PC-3 (cell line): ENCODE measurements at regions not wholly inside any gene's neighbourhood (a gene's known extent, or its start where the extent isn't known, plus 50 kb on each side); places are given as distances from the start of the nearest gene placed in this dataset.

Source experiments
- ATAC-seq: fragments of 200-7000 bp; cut with Tn5 transposase; 2 replicates; pipeline ENCODE4 v1.9.1; 2020; ENCODE audit warnings: mild to moderate bottlenecking, moderate library complexity
- BruUV-seq: library from RNA; stranded (reverse); fragments of 400-500 nt; replicated peaks from 2 replicates; lab custom pipeline; 2021; lab: Mats Ljungman, UMichigan
- CTCF ChIA-PET: fragments of 300-600 bp; sonication (Branson Sonifier 250); formaldehyde crosslinking; loops from one replicate; lab custom pipeline; 2022; ENCODE audit warnings: antibody characterized with exemption; lab: Charles Lee
- POLR2A ChIA-PET: fragments of 300-600 bp; sonication (Branson Sonifier 250); formaldehyde crosslinking; loops from one replicate; lab custom pipeline; 2022; ENCODE audit warnings: antibody characterized with exemption; ENCODE audit not compliant: unreplicated experiment; lab: Charles Lee
- DNase-seq: peaks from one replicate; pipeline ENCODE4 v3.0.0-alpha.2; 2015
- H2AFZ ChIP-seq: fragments of 300-600 bp; sonication (generic); 2 replicates; pipeline ENCODE4 v1.6.0; 2016; ENCODE audit warnings: antibody characterized with exemption, low read length
- H3F3A ChIP-seq: fragments of 300-600 bp; sonication (generic); one replicate; pipeline ENCODE4 v1.6.0; 2017; ENCODE audit warnings: antibody characterized with exemption, low read length, control low read depth, mild to moderate bottlenecking; ENCODE audit not compliant: unreplicated experiment
- H3K27ac ChIP-seq: fragments of 300-600 bp; sonication (generic); 2 replicates; pipeline ENCODE4 v1.5.1; 2016; ENCODE audit warnings: mild to moderate bottlenecking, low read length
- H3K27me3 ChIP-seq: fragments of 300-600 bp; sonication (generic); 2 replicates; pipeline ENCODE4 v1.6.1; 2016; ENCODE audit warnings: low read length, mixed read lengths
- H3K36me3 ChIP-seq: fragments of 300-600 bp; sonication (generic); 2 replicates; pipeline ENCODE4 v1.6.1; 2016; ENCODE audit warnings: low read depth, mixed run types, low read length, mixed read lengths
- H3K4me1 ChIP-seq: fragments of 300-600 bp; sonication (generic); 2 replicates; pipeline ENCODE4 v1.5.1; 2016; ENCODE audit warnings: low read length; ENCODE audit not compliant: insufficient read depth
- H3K4me2 ChIP-seq: fragments of 300-600 bp; sonication (generic); 2 replicates; pipeline ENCODE4 v1.6.0; 2016; ENCODE audit warnings: low read length
- H3K4me3 ChIP-seq: fragments of 300-600 bp; sonication (generic); 2 replicates; pipeline ENCODE4 v1.5.1; 2016; ENCODE audit warnings: mild to moderate bottlenecking, low read length, mixed read lengths
- H3K79me2 ChIP-seq: fragments of 300-600 bp; sonication (generic); 2 replicates; pipeline ENCODE4 v1.6.1; 2017; ENCODE audit warnings: low read length, mixed read lengths
- H3K9ac ChIP-seq: fragments of 300-600 bp; sonication (generic); 2 replicates; pipeline ENCODE4 v1.6.0; 2016; ENCODE audit warnings: mild to moderate bottlenecking, low read length
- H3K9me2 ChIP-seq: fragments of 300-600 bp; sonication (generic); replicated peaks from 2 replicates; pipeline ENCODE4 v1.6.1; 2016; ENCODE audit warnings: mixed run types, low read length, mixed read lengths
- H3K9me3 ChIP-seq: fragments of 300-600 bp; sonication (generic); 2 replicates; pipeline ENCODE4 v1.6.1; 2016; ENCODE audit warnings: low read length, mixed read lengths
- H4K20me1 ChIP-seq: fragments of 300-600 bp; sonication (generic); 2 replicates; pipeline ENCODE4 v1.6.1; 2016; ENCODE audit warnings: low read length, mixed read lengths
- EZH2 ChIP-seq: fragments of 300-600 bp; sonication (generic); IDR thresholded peaks from one replicate; pipeline ENCODE4 v1.6.1; 2017; ENCODE audit warnings: antibody characterized with exemption, mild to moderate bottlenecking, low read length; ENCODE audit not compliant: unreplicated experiment
- EZH2phosphoT487 ChIP-seq: fragments of 300-600 bp; sonication (generic); IDR thresholded peaks from 2 replicates; pipeline ENCODE4 v1.6.1; 2018; ENCODE audit warnings: mild to moderate bottlenecking, antibody characterized with exemption, low read length, borderline replicate concordance
- intact Hi-C: fragments of 100-400 bp; cut with micrococcal nuclease; formaldehyde crosslinking; loops from 2 replicates; pipeline ENCODE4 v1.9.0; 2023
- TF ChIP-seq, protein P1 (sequence below): fragments of 300-600 bp; sonication (generic); conservative IDR thresholded peaks from 2 replicates; pipeline ENCODE4 v1.5.1; 2017; ENCODE audit warnings: antibody characterized with exemption, low read depth, mild to moderate bottlenecking, low read length

DNA sequence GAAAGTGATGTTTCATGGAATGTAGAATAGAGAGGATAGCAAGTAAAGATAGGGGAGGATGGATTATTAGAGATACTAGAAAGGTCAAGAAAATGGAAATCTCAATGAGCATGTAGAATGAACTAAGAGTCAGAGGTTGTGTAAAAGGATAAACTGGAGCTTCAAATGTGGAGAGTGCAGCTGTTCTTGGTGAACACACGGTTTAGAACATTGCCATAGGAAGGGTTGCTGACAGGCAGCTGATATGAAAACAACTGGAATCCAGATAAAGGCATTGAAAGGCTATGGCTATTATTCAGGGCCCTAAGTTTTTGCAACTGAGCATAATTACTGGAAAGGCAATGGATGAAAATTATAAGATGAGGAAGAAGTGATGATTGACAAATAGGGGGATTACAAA, 239.6 kb upstream of the VEGFC start:
- Histone ChIP-seq H3K9me2 (no peaks in the 10 kb centered on the region), H3K79me2 (no peaks in the 10 kb centered on the region), H3K27me3 (no peaks in the 10 kb centered on the region), H3K4me2 (no peak overlapping the region), H4K20me1 (no peaks in the 10 kb centered on the region), H3K36me3 (no peaks in the 10 kb centered on the region), H3K9ac (no peak overlapping the region), H3K9me3 (no peaks in the 10 kb centered on the region), H3K4me1 (no peaks in the 10 kb centered on the region), H2AFZ (no peak overlapping the region), H3K27ac (no peak overlapping the region), H3K4me3 (no peak overlapping the region), H3F3A (no peaks in the 10 kb centered on the region)
- DNase-seq (no peak), ATAC-seq (no peak)
- CTCF ChIA-PET, result no interaction called here
- intact Hi-C loops, result no loop called here
- no TSS peak for BruUV-seq
- TF ChIP-seq EZH2 (no peak), EZH2phosphoT487 (no peak)
- TF ChIP-seq, protein P1, sequence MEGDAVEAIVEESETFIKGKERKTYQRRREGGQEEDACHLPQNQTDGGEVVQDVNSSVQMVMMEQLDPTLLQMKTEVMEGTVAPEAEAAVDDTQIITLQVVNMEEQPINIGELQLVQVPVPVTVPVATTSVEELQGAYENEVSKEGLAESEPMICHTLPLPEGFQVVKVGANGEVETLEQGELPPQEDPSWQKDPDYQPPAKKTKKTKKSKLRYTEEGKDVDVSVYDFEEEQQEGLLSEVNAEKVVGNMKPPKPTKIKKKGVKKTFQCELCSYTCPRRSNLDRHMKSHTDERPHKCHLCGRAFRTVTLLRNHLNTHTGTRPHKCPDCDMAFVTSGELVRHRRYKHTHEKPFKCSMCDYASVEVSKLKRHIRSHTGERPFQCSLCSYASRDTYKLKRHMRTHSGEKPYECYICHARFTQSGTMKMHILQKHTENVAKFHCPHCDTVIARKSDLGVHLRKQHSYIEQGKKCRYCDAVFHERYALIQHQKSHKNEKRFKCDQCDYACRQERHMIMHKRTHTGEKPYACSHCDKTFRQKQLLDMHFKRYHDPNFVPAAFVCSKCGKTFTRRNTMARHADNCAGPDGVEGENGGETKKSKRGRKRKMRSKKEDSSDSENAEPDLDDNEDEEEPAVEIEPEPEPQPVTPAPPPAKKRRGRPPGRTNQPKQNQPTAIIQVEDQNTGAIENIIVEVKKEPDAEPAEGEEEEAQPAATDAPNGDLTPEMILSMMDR, result no peak
- POLR2A ChIA-PET, result no interaction called here

DNA sequence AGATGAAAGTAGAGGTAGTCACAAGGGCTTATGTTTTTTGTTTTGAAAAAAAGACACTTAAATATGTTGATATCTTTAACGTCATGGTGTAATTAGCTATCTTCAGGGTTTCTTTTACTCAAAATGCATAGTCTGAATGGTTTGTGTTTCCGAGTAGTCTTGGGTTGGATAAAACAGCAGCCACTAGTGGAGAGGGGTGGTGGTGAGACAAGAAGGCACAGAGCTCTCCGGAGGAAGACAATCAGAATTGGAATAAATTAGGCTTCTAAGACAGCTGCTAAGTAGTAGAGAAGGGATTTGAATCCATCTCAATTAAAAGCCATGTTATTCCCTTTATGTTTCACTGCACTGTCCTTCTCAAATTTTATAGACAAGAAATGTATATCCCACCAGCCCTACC, 240.4 kb upstream of the VEGFC start:
- Histone ChIP-seq H3K9me3 (no peaks in the 10 kb centered on the region), H3K9ac (no peak overlapping the region), H3K36me3 (no peaks in the 10 kb centered on the region), H3K4me3 (no peak overlapping the region), H3K27me3 (no peaks in the 10 kb centered on the region), H3K4me1 (no peaks in the 10 kb centered on the region), H3K79me2 (no peaks in the 10 kb centered on the region), H3K27ac (no peak overlapping the region), H3K4me2 (no peak overlapping the region), H4K20me1 (no peaks in the 10 kb centered on the region), H3F3A (no peaks in the 10 kb centered on the region), H3K9me2 (no peaks in the 10 kb centered on the region), H2AFZ (no peak overlapping the region)
- ChIA-PET POLR2A (no interaction called here), CTCF (no interaction called here)
- TF ChIP-seq EZH2phosphoT487 (no peak), EZH2 (no peak)
- TF ChIP-seq, protein P1, result no peak
- BruUV-seq, result no TSS peak
- no peak for DNase-seq
- intact Hi-C loops, result no loop called here
- no peak for ATAC-seq

DNA sequence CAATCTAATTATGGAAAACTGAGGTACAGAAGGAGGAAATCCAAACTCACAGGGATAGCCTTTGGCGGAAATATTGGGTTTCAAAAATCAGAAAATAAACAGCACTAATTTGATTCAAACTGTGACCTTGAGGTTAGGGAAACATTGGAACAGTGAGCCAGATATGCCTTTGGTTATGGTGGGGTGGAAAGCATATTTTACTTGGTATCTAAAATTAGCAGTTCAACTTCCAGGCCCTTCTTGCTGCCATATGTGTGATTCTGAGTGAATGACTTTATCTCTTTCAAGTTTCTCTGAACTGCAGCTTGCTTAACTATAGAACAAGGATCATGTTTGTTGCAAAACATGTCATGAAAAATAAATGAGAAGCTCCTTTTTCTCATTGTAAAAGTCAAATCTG, 240.9 kb upstream of the VEGFC start:
- H3K4me2 ChIP-seq, result no peak overlapping the region
- no peaks in the 10 kb centered on the region for H3F3A ChIP-seq
- no peak overlapping the region for H2AFZ ChIP-seq
- POLR2A ChIA-PET, result no interaction called here
- DNase-seq, result no peak
- H3K9ac ChIP-seq, result no peak overlapping the region
- ATAC-seq, result no peak
- BruUV-seq, result no TSS peak
- no peaks in the 10 kb centered on the region for H3K27me3 ChIP-seq
- TF ChIP-seq EZH2 (no peak), EZH2phosphoT487 (no peak)
- TF ChIP-seq, protein P1, result no peak
- no peaks in the 10 kb centered on the region for H3K9me3 ChIP-seq
- CTCF ChIA-PET, result no interaction called here
- no peaks in the 10 kb centered on the region for H4K20me1 ChIP-seq
- H3K36me3 ChIP-seq, result no peaks in the 10 kb centered on the region
- intact Hi-C loops, result no loop called here
- no peak overlapping the region for H3K4me3 ChIP-seq
- H3K27ac ChIP-seq, result no peak overlapping the region
- H3K4me1 ChIP-seq, result no peaks in the 10 kb centered on the region
- no peaks in the 10 kb centered on the region for H3K9me2 ChIP-seq
- no peaks in the 10 kb centered on the region for H3K79me2 ChIP-seq
